ENCODE measurements at regions not wholly inside any gene's neighbourhood (a gene's known extent, or its start where the extent isn't known, plus 50 kb on each side); places are given as distances from the start of the nearest gene placed in this dataset.

DNA sequence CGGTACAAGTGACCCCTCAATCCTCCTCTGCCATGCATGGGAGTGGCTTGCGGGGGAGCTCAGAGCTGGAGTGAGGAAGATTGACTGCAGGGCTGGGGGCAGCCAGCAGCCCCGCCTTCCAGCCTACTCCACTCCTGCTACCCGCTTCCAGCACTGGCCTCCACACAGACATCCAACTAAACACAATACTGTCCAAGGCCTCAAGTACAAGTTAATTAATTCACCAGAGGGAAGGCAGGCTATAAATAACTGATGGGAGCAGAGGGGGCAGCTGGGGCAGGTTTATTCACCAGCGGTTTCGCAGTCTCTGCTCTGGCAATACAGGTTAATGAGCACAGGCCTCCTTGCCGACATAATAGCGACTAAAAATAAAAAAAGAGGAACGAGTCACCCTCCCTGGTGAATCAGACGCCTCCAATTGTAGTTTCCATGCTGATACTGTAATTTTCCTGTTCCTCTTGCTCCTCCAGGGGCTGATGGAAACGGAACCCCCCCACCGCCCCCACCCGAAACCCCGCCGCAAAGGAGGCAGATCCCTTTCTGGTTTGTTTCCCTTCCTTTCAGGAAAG, 166.4 kb upstream of the TLE3 start:
- intact Hi-C loops (cut with DNase I), result no loop called here
- peak in 3 of 7 donors; percentile 25 to 73 (median 33) for DNase-seq
- Histone ChIP-seq H3K4me1 (replicated peaks in 1 of 2) (peaks cover 4 to 27% of the 10 kb centered on the region in 2 donors), H3K9me3 (replicated peaks in 1 of 3) (no peaks in the 10 kb centered on the region), H3K36me3 (replicated peaks in 1 of 2) (no peaks in the 10 kb centered on the region), H3K27me3 (no peaks in the 10 kb centered on the region), H3K4me3 (no peak overlapping the region), H3K27ac (peak overlapping the region in 2 of 5 donors; percentile 37 to 74)
- WGBS, 4 donors, result 39 to 57% (median 42%) methylated on average over 15 of the region's 15 CpGs
- no peak for TF ChIP-seq POLR2A (IDR thresholded peaks at IDR 0.05)

- TF ChIP-seq POLR2A (IDR thresholded peaks at IDR 0.05), result no peak
- TF ChIP-seq, protein P1, sequence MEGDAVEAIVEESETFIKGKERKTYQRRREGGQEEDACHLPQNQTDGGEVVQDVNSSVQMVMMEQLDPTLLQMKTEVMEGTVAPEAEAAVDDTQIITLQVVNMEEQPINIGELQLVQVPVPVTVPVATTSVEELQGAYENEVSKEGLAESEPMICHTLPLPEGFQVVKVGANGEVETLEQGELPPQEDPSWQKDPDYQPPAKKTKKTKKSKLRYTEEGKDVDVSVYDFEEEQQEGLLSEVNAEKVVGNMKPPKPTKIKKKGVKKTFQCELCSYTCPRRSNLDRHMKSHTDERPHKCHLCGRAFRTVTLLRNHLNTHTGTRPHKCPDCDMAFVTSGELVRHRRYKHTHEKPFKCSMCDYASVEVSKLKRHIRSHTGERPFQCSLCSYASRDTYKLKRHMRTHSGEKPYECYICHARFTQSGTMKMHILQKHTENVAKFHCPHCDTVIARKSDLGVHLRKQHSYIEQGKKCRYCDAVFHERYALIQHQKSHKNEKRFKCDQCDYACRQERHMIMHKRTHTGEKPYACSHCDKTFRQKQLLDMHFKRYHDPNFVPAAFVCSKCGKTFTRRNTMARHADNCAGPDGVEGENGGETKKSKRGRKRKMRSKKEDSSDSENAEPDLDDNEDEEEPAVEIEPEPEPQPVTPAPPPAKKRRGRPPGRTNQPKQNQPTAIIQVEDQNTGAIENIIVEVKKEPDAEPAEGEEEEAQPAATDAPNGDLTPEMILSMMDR (IDR thresholded peaks at IDR 0.05), result peak in 1 of 6 experiments; percentile 2
- intact Hi-C loops (cut with DNase I), result no loop called here
- Histone ChIP-seq H3K9me3 (replicated peaks in 1 of 3) (no peaks in the 10 kb centered on the region), H3K4me3 (no peak overlapping the region), H3K4me1 (replicated peaks in 1 of 2) (peaks cover 4 to 28% of the 10 kb centered on the region in 2 donors), H3K27me3 (no peaks in the 10 kb centered on the region), H3K27ac (no peak overlapping the region), H3K36me3 (replicated peaks in 1 of 2) (no peaks in the 10 kb centered on the region)
- WGBS, 4 donors, result 73 to 85% (median 84%) methylated on average over 4 to 6 of the region's 6 CpGs
- peak in 1 of 7 donors; percentile 57 for DNase-seq
These were observed 165.0 kb upstream of the TLE3 start for GRCh38 chr15:70262591-70263274.

DNA sequence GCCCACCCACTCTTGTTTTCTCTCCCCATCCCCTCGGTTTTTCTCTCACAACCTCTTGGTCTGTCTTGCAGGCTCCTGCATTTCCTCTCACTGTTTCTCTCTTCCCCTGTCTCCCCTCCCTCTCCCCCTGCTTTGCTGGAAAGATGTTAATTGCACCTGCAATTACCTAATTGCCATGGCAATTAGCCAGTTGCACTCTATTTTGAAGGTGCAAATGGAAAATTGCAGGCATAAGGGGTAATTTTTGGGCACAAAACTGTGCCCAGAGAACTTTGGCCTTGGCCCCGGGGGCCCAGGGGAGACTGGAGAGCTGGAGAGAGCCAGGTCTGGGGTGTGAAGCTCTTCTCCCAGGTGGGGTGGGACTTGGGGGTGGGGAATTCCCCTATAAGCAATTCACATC, 164.5 kb upstream of the TLE3 start:
- H3K4me3 ChIP-seq, result no peak overlapping the region
- no peaks in the 10 kb centered on the region for H3K27me3 ChIP-seq
- H3K9me3 ChIP-seq (replicated peaks in 1 of 3), result no peaks in the 10 kb centered on the region
- H3K36me3 ChIP-seq (replicated peaks in 1 of 2), result no peaks in the 10 kb centered on the region
- no peak for DNase-seq
- H3K4me1 ChIP-seq (replicated peaks in 1 of 2), result peaks cover 2 to 25% of the 10 kb centered on the region in 2 donors
- TF ChIP-seq, protein P1 (IDR thresholded peaks at IDR 0.05), result no peak
- intact Hi-C loops (cut with DNase I), result no loop called here
- 82 to 85% (median 84%) methylated on average over 2 of the region's 2 CpGs for WGBS, 4 donors
- H3K27ac ChIP-seq, result no peak overlapping the region

GRCh38 chr15:70261083-70261482, 163.4 kb upstream of the TLE3 start:
- peaks cover 0 to 19% of the 10 kb centered on the region in 2 donors for H3K4me1 ChIP-seq (replicated peaks in 1 of 2)
- intact Hi-C loops (cut with DNase I), result no loop called here
- H3K4me3 ChIP-seq, result no peak overlapping the region
- TF ChIP-seq, protein P1 (IDR thresholded peaks at IDR 0.05), result no peak
- TF ChIP-seq POLR2A (IDR thresholded peaks at IDR 0.05), result no peak
- WGBS, 4 donors, result 86 to 96% (median 92%) methylated on average over 4 of the region's 4 CpGs
- DNase-seq, result no peak
- H3K27me3 ChIP-seq, result no peaks in the 10 kb centered on the region
- no peaks in the 10 kb centered on the region for H3K9me3 ChIP-seq (replicated peaks in 1 of 3)
- no peaks in the 10 kb centered on the region for H3K36me3 ChIP-seq (replicated peaks in 1 of 2)
- no peak overlapping the region for H3K27ac ChIP-seq

- H3K27ac ChIP-seq, result no peak overlapping the region
- H3K4me3 ChIP-seq, result no peak overlapping the region
- no peaks in the 10 kb centered on the region for H3K27me3 ChIP-seq
- no peaks in the 10 kb centered on the region for H3K36me3 ChIP-seq (replicated peaks in 1 of 2)
- peaks cover 0 to 19% of the 10 kb centered on the region in 2 donors for H3K4me1 ChIP-seq (replicated peaks in 1 of 2)
- WGBS, 4 donors, result 94 to 97% (median 96%) methylated on average over 7 of the region's 7 CpGs
- no peak for DNase-seq
- no peaks in the 10 kb centered on the region for H3K9me3 ChIP-seq (replicated peaks in 1 of 3)
- TF ChIP-seq, protein P1 (IDR thresholded peaks at IDR 0.05), result no peak
- no peak for TF ChIP-seq POLR2A (IDR thresholded peaks at IDR 0.05)
- intact Hi-C loops (cut with DNase I), result no loop called here
These were observed 162.9 kb upstream of the TLE3 start for GRCh38 chr15:70260580-70260979.
